HG03521 (cell line): ENCODE measurements at regions not wholly inside any gene's neighbourhood (a gene's known extent, or its start where the extent isn't known, plus 50 kb on each side); places are given as distances from the start of the nearest gene placed in this dataset.

Experiments
- ATAC-seq: cut with Tn5 transposase; IDR thresholded peaks from one replicate; pipeline ENCODE4 v1.9.1; 2021; ENCODE audit warnings: mild to moderate bottlenecking, moderate library complexity; ENCODE audit not compliant: unreplicated experiment

DNA sequence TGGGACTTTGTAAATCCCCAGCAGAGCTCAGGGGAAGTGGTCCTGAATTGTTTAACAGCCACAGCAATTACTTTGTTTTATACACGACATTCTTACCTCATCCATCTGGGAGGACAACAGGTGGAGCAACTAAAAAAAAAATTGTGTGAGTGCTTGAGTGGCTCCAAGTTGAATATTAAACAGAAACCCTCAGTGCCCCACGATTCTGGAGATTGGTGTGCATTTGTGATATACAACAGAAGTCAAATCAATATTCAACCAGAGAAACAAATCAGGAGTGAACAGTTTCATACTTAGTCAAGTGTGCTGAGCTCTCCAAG is 204.8 kb downstream of the HAPSTR1 start:
- no peak for ATAC-seq

DNA sequence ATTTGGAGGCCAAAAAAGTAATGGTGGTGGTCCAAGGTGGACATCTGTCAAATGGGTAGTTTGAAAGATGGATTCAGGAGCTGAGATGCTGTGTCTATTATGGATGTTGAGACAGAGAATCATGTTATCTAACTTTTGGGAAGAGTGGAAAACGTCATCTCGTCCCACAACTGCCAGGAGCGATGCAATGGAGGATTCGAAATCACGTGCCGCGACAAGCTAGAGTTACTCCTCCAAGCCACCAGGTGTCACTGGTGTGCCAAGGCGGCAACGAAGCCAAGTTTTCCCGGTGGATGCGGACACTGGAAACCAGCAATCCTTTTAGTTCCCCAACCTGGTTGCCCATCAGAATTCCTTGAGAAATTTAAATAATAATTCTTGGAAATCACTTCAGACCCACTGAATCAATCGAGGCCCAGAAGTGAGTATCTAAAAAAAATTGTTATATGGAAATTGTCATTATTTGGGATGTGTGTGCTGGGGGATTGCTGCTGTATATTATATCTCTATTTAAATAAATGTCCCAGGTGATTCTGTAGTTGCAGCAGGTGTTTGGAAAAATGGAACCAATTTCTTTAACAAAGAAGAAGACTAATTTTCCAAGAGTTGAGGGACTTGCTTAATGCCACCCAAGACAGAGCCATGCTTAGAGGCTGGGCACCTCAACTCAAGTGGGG is 206.1 kb downstream of the HAPSTR1 start:
- ATAC-seq = no peak

DNA sequence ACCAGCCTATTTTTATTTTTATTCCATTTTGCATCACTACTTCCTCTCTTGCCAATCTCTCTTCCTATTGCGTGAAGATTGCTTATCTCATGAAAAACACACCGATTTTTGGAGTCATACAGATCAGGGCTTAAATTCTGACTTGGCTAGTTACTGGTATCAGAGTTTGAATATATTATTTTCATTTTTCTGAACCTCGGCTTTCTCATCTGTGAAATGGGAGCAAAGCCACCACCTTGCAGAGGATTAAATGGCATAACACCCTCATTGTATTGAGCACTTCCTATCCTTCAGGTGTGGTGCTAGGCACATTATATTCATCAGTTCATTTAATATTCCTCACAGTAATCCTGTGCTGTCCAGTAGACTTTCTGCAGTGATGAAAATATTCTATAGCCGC is 208.8 kb downstream of the HAPSTR1 start:
- no peak for ATAC-seq

DNA sequence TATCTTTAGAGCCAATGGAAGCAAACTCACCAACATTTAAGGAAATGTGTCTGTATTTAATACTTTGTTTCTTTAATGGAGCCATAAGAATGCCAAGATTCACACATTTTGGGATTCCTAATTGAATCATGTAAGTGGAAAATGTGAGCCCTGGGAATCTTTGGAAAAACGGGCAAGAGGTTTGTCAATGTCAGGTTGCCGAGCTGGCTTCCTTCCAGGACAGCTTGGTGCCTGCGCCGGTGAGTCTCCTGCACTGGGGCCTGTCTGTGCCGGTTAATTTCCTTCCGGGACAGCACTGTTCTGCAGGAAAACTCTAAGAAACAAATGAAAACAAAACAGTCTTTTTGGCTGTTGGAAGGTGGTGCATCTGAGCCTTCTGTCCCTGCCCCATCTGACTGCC is 210.6 kb downstream of the HAPSTR1 start:
- no peak for ATAC-seq

DNA sequence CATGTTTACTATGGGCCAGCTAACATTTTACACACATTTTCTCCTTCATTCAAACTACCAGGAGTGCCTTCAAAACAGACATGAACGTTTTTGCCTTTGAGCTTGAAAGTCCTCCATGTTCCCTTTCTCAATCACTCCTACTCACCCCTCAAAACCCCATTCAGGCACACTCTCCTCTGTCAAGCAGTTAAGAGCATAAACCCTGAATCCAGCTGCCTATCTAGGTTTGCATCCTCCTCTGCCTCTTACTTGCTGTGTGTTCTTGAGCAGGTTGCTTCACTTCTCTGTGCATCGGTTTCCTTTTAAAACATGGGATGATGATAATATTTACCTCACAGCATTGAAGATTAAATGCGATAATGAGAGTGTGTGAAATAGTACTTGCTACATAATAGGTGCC is 215.3 kb downstream of the HAPSTR1 start:
- ATAC-seq = no peak

DNA sequence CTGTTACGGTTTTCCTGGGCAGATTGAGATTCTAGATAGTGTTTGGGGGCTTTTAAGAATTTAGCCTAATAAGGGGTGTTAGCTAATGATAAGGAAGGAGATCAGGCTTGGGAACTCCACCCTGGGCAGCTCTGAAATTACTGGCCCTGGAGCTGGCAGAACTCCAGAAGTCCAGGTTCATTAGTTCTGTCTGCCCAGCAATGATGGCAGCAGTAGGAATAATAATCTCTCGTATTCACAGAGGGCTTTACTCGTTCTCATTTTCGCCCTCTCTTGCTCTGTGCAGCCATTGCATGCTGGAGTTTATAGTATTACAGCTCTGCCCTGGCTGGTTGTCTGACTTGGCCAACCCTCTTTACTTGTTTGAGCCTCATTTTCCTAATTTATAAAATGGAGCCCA is 216.0 kb downstream of the HAPSTR1 start:
- no peak for ATAC-seq

DNA sequence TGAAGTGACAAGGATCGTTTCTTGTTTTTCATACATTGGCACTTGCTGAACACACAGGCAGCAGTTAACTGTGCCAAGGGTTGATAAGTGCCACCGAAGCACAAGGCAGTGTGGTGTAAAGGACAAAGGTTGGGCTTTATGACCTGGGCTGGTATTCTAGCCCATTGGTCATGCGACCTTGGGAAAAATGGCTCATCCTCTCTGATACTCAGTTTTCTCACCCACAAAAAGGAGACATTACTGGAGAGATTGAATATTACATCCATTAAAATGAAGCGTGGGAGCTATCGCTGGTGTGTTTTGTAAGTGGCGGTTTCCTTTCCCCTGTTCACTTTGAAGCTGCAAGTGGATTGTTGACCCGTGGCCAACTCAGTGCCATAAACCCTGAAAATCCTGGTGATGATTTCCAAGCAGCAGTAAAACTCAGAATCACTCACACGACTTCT is 216.9 kb downstream of the HAPSTR1 start:
- ATAC-seq = no peak

DNA sequence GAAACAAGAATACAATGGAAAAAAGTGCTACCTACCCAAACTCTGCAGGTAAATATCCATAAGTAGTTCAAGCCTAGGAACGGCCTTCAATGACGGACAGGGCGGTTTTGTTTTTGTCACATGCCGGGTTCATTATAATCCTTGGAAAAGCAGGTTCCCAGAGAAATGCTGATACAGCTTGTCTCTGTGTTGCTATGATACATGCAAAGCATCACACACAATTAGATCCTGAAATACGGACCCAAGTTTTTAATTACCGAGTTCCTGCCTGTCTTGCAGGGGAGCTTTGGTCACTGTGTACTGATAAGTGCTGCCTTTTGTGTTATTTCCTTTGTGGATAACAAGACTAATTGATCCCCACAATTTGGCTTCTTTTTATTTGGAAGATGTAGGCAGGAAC is 217.4 kb downstream of the HAPSTR1 start:
- ATAC-seq = no peak

DNA sequence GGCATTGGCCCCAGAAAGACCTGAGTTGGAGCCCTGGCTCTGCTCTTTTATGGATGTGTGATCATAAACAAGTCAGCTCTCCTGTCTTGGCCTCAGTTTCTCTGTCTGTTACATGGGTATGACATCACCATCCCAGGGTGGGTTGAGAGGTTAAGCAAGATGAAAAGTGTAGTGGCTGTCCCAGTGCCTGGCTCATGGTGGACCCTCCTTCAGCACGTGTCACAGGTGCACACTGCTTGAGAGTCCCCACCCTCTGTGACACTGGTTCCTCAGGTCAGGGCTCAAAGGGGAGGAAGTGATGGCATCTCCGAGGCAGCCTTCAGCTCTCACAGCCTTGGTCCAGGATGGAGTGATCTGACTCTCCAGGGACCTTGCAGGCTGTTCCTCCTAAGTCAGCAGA is 218.4 kb downstream of the HAPSTR1 start:
- ATAC-seq = no peak

DNA sequence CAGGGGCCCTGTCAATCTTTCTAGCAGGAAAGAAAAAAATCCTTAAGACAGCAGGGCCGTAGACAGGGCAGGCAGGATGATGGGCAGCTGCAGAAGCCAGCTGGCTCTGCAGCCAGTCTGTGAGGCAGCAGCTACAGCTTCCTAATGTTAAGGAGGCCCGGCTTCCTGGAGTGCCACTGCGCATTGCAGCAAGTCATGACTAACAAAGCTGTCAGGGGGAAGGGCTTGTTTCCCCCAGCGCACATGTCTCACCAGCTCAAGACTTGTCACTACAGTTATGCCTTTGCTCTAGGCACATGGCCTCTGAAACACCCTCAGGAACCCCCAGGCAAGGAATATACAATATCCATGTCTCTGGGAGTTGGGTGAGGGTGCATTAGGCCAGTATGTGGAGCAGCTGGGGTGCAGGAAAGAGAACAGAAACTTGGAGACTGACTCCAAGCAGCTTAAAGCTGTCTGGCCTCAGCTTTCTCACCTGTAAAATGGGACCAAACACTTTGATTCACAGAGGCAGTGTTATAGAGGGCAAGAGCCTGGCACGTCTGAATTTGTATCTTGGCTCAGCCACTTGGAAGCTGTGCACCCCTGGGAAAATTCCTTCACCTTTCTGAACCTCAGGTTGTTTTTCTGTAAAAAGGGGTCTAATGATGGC is 220.0 kb downstream of the HAPSTR1 start:
- no peak for ATAC-seq

DNA sequence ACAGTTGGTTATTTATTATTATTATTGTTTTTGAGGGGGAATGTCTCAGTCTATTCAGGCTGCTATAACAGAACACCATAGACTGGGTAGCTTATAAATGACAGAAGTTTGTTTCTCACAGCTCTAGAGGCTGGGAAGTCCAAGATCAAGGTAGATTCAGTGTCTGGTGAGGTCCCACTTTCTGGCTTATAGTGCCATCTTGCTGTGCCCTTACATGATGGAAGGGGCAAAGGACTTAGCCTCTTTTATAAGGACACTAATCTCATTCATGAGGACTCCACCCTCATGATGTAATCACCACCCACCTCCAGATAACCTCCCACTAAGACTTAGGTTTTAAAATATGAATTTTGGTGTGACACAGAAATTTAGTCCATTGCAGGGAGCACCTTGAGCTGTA is 224.6 kb downstream of the HAPSTR1 start:
- no peak for ATAC-seq

DNA sequence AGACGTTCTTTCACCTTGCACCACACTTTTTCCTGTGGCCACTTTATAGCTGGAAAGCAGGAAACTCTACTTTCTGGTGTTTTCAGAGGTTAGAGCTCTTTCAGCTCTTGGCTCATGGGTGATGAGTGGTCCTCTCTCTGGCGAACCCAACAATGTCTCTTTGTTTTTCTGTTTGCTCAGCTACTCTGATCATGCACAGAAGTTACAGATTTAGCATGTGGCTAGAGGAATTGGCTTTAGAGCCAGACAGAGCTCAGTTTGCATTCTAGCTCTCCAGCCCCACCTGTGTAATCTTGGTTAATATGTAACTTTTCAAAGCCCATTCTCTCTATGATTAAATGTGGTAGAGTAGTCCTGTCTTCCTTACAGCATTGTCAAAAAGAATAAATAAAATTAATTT is 225.2 kb downstream of the HAPSTR1 start:
- ATAC-seq = no peak

DNA sequence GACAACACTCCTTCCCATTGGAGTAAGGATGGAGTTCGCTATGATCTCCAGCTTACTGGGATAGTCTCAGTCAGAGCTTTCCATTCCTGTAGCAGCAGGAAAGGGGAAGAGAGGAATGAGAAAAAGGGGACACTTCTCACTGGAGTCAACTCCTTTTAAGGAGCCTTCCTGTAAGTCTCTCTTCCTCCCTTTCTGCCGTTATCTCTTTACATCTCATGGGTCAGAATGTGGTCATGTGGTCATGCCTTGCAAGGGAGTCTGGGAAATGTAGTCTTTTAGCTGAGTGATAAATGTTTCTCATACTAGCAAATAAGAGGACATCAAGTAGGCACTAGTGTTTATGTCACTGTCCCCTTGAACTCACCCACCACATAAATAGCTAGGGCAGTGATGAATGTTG is 227.3 kb downstream of the HAPSTR1 start:
- no peak for ATAC-seq

DNA sequence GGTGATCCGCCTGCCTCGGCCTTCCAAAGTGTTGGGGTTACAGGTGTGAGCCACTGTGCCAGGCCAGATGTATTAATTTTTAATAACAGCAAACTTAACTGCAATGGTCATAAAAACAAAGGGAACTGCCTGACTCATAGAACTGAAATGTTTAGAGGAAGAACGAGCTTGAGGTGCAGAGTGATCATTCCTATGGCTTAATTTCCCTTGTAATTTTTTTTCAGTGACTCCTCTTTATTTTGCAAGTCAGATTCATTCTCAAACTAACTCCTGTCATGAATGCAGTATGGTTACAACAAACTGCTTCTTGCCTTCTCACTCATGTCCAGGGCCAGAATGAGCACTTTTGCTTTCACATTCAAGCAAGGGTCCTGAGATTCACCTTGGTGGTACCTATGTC is 231.3 kb downstream of the HAPSTR1 start:
- no peak for ATAC-seq

DNA sequence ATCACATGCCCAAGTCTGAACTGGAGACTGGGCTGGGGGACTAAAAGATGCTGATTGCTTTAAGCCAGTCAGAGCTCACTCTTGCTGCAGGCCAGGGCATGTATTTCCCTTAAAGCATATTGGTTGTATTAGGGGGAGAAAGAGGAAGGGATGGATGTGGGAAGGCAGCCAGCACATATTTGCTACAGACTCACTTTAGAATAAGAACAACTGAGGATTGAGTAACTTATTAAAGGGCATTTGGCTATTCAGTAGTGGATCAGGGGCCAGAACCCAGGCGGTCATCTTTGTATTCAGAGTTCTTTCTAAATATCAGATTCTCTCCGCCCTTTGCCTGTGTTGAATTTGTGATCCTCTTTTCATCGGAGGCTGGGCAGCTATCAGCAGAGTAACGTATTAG is 231.7 kb downstream of the HAPSTR1 start:
- ATAC-seq = no peak

DNA sequence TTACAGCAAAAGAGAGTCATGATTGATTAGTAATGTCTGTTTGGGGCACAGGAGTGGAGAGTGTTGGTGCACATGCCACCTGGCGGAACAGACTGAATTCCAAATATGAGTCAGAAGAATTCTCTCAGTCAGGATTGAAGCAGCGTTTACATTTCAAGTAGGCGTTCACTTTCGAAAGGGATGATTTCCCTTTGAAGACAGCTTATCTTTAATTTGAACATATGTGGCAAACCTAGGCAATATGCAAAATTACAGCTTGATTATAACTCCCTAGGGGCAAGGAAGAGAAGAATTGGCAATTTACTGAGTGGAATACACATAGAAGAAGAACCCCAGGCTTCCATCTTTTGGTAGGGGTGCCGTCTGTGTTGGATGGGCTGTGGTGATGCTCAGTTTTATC is 235.8 kb downstream of the HAPSTR1 start:
- ATAC-seq = no peak

DNA sequence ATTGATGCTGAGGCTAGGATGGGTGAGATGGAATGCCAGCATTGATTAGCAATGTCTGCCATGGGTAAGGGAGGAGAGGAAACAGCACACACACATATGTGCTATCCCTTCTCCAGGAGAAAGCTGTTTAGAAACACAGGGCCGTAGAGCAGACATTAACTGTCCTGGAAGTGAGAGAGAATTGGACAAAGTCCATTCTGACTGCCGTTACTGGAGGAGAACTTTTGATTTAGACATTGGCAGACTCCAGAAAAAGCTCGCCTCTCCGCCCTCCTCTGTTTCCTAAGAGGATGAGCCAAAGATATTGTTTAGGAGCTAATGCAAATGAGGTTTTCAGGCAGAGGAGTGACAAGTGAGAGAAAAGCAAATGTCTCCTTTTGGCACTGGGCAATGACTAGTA is 237.0 kb downstream of the HAPSTR1 start:
- no peak for ATAC-seq

DNA sequence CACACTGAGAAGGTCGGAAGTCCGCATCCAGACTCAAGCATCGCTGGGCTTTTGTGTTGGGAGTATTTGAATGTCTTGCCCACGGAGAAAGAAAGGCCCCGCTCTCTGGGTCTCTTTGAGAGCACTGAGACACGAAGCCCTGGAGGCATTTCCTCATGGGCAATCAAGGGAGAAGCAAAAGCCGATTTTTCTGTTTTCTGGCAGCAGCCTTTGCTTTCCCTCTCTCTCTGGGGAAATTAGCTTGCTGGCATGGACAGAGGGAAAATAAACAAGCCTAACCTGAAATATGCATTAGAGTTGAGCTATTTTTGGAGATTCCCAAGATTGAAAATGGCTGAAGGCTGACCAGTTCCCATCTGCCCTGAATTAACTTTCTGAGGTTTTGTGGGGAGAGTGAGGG is 238.7 kb downstream of the HAPSTR1 start:
- no peak for ATAC-seq

DNA sequence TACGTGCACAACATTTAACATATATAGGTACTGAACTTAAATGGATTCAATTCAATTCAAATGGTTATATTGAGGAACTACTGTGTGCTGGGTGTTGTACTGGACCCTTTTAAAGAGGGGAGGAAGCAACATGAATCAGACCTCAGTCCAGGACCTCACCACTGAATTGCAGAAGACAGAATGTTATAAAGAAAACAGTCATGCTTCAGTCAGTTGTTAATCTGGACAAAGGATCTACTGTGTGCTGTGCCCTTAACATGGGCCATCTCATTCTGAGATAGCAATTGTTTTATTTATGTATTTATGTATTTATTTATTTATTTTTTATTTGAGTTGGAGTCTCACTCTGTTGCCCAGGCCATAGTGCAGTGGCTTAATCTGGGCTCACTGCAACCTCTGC is 240.1 kb downstream of the HAPSTR1 start:
- ATAC-seq = no peak

DNA sequence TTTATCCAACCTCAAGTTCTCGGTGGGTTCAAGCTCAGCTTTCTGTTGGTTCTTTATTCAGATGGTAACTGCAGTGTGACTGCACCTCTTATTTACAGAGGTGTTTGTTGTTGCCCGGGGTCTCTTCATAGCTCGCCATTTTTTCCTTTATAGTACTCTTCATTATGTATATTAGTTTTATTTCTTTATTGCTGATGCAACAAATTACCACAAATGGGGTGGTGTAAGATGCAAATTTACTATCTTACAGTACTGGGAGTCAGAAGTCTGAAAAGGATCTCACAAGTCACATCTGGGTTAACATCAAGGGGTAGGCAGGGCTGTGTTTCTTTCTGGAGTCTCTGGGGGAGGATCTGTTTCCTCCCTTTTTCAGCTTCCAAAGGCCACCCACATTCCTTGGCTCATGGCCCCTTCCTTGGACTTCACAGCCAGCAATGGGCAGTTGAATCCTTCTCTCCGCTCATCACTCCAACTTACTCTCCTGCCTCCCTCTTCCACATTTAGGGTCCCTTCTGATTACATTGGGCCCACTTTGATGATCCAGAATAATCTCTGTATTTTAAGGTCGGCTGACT is 241.2 kb downstream of the HAPSTR1 start:
- ATAC-seq = no peak

DNA sequence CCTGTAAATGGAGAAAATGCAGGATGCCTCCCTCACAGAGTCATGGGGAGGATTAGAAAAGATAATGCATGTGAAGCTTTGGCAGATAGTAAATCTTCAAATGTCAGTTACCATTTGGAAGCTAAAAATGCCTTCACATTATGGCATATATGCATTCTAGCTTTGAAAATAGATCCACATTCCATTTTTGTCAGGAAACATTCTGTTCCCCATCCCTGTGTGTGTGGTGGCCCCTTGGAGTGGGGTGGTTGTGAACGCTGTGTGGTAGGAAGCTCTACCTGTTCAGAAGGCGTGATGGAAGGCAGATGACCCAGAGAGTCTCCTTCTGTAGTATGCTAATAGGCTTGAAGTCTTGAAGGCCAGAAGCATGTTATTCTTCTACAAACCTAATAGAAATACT is 242.0 kb downstream of the HAPSTR1 start:
- no peak for ATAC-seq

DNA sequence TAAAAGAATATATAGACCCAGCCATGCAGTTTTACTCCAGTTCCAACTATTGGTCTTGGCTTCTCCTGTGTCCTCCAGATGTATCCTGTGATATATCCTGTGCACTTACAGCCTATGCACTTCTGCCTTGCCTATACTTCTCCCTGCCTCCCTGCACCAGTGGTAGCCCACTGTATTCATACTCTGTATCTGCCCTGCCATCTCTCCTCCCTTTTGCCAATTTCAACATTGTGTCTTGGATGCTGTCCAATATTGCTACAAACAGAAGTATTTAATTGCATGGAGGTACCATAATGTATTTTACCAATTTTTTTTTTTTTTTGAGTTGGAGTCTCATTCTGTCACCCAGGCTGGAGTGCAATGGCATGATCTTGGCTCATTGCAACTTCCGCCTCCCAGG is 242.7 kb downstream of the HAPSTR1 start:
- ATAC-seq = no peak
